HEK293T (cell line): ENCODE measurements at regions not wholly inside any gene's neighbourhood (a gene's known extent, or its start where the extent isn't known, plus 50 kb on each side); places are given as distances from the start of the nearest gene placed in this dataset.

Experiments used
- BHLHE40 ChIP-seq: fragments of 450-650 bp; IDR thresholded peaks from 2 replicates; pipeline ENCODE4 v1.6.1; 2016; ENCODE audit warnings: mild to moderate bottlenecking, moderate library complexity, borderline replicate concordance
- CTBP1 ChIP-seq: fragments of 450-650 bp; IDR thresholded peaks from 2 replicates; pipeline ENCODE4 v1.6.1; 2016; ENCODE audit warnings: borderline replicate concordance
- HDGF ChIP-seq: fragments of 450-650 bp; IDR thresholded peaks from 2 replicates; pipeline ENCODE4 v1.6.1; 2017; ENCODE audit warnings: antibody characterized with exemption, borderline replicate concordance
- SUZ12 ChIP-seq: fragments of 450-650 bp; IDR thresholded peaks from 2 replicates; pipeline ENCODE4 v1.6.1; 2016; ENCODE audit warnings: mild to moderate bottlenecking
- TARDBP ChIP-seq: fragments of 450-650 bp; IDR thresholded peaks from 2 replicates; pipeline ENCODE4 v1.6.1; 2016

DNA sequence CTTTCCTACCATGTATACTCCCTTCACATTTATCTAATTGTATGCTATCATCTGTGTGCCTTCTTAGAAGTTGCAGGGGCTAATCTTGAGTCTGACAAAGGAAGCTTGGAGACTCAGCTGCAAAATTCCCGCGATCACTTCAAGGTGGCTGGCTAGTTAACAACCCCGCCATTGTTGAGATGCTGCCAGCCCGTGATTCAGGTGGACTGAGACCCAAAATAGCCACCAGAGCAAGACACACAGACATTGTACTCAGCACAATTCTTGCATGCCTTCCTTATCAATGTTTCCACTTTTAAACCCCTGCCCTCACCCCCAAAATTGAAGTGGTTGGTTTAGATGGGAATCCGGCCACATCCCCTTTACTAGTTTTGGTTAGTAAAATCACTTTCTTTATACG lies 225.8 kb upstream of the ZNF717 start:
- TF ChIP-seq SUZ12 (no peak), HDGF (no peak), CTBP1 (no peak), TARDBP (no peak), BHLHE40 (no peak)
